ENCODE measurements at regions not wholly inside any gene's neighbourhood (a gene's known extent, or its start where the extent isn't known, plus 50 kb on each side); places are given as distances from the start of the nearest gene placed in this dataset.
"Not testable (repeated sequence)": the region's sequence is repeated elsewhere in the genome, so short reads cannot be mapped to it uniquely, and the experiment has no call there.

DNA sequence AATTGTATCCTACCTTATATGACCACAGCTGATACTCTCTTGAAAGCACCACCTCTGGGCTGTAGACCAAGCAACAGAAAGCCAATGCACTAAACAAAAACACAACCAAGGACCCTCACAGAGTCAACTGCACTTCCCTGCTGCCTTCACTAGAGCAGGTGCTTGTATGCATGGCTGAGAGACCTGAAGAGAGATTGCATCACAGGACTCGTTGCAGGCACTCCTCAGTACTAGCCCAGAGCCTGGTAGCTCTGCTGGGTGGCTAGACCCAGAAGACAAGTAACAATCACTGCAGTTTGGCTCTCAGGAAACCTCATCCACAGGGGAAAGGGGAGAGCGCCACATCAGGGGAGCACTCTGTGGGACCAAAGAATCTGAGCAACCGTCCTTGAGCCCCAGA, 521.6 kb upstream of the IMPG1 start:
- TF ChIP-seq TAF1 (IDR thresholded peaks at IDR 0.05; ENCODE audit: borderline replicate concordance, low read depth, low read length) = no peak
- no peak for TF ChIP-seq POLR2A (IDR thresholded peaks at IDR 0.05; ENCODE audit: low read depth, low read length)
- no peak for TF ChIP-seq POLR2AphosphoS5 (IDR thresholded peaks at IDR 0.05; ENCODE audit: low read depth, low read length)
- FAIRE-seq (no peak), DNase-seq (ENCODE audit: insufficient read length) (no peak)

DNA sequence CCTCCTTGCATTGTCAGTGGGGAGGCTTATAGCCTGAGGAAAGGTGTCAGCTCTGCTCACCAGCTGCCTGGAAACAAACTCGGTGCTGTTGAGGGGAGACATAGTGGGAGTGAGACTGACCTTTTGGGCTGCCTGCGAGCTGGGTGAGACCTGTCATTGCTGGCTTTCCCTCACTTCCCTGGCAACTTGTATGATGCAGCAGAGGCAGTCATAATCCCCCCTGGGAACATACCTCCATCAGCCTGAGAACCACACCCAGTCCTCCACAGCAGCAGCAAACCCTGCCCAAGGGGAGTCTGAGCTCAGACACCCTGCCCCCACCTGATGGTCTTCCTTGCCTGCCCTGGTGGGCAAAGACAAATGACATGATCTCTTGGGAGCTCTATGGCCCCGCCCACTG, 521.2 kb upstream of the IMPG1 start:
- TF ChIP-seq TAF1 (IDR thresholded peaks at IDR 0.05; ENCODE audit: borderline replicate concordance, low read depth, low read length) (no peak), POLR2A (IDR thresholded peaks at IDR 0.05; ENCODE audit: low read depth, low read length) (no peak), POLR2AphosphoS5 (IDR thresholded peaks at IDR 0.05; ENCODE audit: low read depth, low read length) (no peak)
- FAIRE-seq = no peak
- no peak for DNase-seq (ENCODE audit: insufficient read length)

DNA sequence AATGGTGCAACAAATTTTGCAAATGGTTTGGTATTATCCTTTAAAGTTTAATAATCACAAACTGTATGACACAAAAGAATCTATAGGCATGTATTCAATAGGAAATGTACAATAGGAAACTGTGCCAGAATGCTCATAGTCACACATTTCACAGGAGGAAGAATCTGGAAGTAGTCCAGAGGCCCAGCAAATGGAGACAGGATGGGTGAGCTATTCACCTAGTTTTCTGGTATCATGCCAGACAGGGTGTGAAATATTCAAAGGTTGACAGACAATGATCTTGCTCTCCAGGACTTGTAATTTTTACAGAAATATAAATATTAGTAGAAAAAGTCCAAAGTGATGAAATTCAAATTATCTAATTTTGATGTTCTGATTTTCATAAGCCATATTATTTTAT, 520.1 kb upstream of the IMPG1 start:
- DNase-seq (ENCODE audit: insufficient read length) (no peak), FAIRE-seq (no peak)
- no peak for TF ChIP-seq POLR2AphosphoS5 (IDR thresholded peaks at IDR 0.05; ENCODE audit: low read depth, low read length)
- no peak for TF ChIP-seq POLR2A (IDR thresholded peaks at IDR 0.05; ENCODE audit: low read depth, low read length)
- TF ChIP-seq TAF1 (IDR thresholded peaks at IDR 0.05; ENCODE audit: borderline replicate concordance, low read depth, low read length) = no peak

DNA sequence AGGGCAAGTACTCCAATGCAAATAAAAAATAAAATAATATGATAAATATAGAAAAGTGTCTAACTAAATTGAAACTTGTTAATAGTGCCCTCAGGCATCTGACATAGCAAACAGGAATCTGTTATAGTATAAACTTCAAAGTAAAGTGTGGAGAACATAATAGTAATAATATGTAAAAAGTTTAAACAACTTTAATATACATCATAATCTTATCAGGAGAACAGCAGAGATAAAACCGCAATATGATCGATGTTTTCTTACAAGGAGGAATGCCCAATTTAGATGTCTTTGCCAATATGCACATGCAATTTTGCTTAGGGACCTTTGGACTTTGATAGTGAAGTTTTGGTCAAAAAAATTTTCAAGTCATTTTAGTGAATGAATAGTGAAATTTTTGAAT, 514.8 kb upstream of the IMPG1 start:
- no peak for FAIRE-seq
- DNase-seq (ENCODE audit: insufficient read length) = no peak
- TF ChIP-seq POLR2A (IDR thresholded peaks at IDR 0.05; ENCODE audit: low read depth, low read length) (no peak), TAF1 (IDR thresholded peaks at IDR 0.05; ENCODE audit: borderline replicate concordance, low read depth, low read length) (no peak)

DNA sequence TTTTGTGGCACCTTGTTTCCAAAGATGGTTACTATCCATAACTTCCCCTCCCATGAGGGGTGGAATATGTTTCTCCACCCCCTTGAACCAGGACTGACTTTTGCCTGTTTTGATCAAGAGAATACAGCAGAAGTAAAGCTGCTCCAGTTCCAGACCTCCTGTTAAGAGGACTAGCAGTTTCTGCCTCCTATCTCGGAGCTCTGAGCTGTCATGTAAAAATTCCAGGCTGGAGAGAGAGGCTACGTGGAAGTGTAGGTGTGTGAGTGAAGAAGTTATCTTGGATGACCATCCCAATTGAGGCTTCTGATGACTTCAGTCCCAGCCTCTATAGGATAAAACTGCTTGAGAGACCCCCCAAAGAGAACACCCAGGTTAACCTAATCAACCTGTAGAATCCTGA, 511.7 kb upstream of the IMPG1 start:
- DNase-seq (ENCODE audit: insufficient read length) (no peak), FAIRE-seq (no peak)
- TF ChIP-seq POLR2A (IDR thresholded peaks at IDR 0.05; ENCODE audit: low read depth, low read length) (no peak), POLR2AphosphoS5 (IDR thresholded peaks at IDR 0.05; ENCODE audit: low read depth, low read length) (no peak), TAF1 (IDR thresholded peaks at IDR 0.05; ENCODE audit: borderline replicate concordance, low read depth, low read length) (no peak)

DNA sequence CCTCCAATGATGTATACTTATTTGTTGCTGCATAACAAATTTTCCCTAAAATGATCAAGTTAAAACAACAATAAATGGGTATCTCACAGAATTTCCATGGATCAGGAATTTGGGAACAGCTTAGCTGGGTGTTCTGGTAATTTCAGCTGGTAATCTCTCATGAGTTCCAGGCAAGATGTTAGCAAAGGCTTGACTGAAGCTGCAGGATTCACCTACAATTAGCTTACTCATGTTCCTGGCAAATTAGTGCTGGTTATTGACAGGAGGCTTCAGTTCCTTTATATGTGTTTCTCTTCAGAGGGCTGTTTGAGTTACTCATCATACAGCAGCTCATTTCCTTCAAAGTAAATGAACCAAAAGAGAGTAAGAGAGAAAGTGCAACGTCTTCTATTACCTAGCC, 506.3 kb upstream of the IMPG1 start:
- FAIRE-seq (no peak), DNase-seq (ENCODE audit: insufficient read length) (no peak)
- TF ChIP-seq POLR2AphosphoS5 (IDR thresholded peaks at IDR 0.05; ENCODE audit: low read depth, low read length) = no peak
- no peak for TF ChIP-seq POLR2A (IDR thresholded peaks at IDR 0.05; ENCODE audit: low read depth, low read length)
- TF ChIP-seq TAF1 (IDR thresholded peaks at IDR 0.05; ENCODE audit: borderline replicate concordance, low read depth, low read length) = no peak

DNA sequence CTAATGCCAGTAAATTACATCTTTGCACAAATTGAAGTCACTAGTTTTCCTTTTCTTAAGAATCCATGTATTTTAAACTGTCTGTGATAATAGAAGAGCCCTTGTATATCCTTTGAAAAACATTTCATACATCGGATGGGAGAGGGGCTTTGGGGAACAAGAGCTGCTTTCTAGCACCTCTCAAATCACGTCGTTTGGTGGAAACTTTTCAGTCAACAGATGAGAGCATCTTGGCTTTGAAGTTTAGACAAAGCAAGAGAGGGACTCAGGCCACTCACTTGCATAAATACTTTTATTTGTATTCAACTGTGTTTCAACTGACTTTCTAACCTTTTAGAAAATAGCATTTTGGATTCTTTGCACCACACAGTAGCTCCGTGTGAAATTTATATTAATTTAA, 502.3 kb upstream of the IMPG1 start:
- TF ChIP-seq POLR2AphosphoS5 (IDR thresholded peaks at IDR 0.05; ENCODE audit: low read depth, low read length) (no peak), TAF1 (IDR thresholded peaks at IDR 0.05; ENCODE audit: borderline replicate concordance, low read depth, low read length) (no peak), POLR2A (IDR thresholded peaks at IDR 0.05; ENCODE audit: low read depth, low read length) (no peak)
- no peak for DNase-seq (ENCODE audit: insufficient read length)
- no peak for FAIRE-seq

DNA sequence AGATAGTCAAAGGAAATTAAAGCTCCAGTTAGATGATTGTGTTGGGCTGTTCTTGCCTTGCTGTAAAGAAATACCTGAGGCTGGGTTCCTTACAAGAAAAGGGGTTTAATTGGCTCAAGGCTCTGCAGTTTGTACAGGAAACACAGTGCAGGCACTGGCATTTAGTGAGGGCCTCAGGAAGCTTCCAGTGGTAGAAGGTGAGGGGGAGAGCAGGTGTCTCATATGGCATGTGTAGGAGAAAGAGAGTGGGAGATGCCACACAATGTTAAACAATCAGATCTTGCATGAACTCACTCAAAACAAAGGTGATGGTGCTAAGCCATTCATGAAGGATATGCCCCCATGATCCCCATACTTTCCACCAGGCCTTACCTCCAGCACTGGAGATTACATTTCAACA, 493.5 kb upstream of the IMPG1 start:
- no peak for FAIRE-seq
- no peak for DNase-seq (ENCODE audit: insufficient read length)

DNA sequence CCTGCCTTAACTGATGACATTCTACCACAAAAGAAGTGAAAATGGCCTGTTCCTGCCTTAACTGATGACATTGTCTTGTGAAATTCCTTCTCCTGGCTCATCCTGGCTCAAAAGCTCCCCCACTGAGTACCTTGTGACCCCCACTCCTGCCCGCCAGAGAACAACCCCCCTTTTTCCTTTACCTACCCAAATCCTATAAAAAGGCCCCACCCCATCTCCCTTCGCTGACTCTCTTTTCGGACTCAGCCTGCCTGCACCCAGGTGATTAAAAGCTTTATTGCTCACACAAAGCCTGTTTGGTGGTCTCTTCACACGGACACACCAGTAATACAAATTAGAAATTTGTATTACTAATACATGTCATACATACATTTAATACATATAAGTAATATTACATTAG, 489.9 kb upstream of the IMPG1 start:
- not testable (repeated sequence) for FAIRE-seq

More for the DNA sequence above, 493.5 kb upstream of the IMPG1 start:
- TF ChIP-seq POLR2A (IDR thresholded peaks at IDR 0.05; ENCODE audit: low read depth, low read length) (no peak), TAF1 (IDR thresholded peaks at IDR 0.05; ENCODE audit: borderline replicate concordance, low read depth, low read length) (no peak), POLR2AphosphoS5 (IDR thresholded peaks at IDR 0.05; ENCODE audit: low read depth, low read length) (no peak)

DNA sequence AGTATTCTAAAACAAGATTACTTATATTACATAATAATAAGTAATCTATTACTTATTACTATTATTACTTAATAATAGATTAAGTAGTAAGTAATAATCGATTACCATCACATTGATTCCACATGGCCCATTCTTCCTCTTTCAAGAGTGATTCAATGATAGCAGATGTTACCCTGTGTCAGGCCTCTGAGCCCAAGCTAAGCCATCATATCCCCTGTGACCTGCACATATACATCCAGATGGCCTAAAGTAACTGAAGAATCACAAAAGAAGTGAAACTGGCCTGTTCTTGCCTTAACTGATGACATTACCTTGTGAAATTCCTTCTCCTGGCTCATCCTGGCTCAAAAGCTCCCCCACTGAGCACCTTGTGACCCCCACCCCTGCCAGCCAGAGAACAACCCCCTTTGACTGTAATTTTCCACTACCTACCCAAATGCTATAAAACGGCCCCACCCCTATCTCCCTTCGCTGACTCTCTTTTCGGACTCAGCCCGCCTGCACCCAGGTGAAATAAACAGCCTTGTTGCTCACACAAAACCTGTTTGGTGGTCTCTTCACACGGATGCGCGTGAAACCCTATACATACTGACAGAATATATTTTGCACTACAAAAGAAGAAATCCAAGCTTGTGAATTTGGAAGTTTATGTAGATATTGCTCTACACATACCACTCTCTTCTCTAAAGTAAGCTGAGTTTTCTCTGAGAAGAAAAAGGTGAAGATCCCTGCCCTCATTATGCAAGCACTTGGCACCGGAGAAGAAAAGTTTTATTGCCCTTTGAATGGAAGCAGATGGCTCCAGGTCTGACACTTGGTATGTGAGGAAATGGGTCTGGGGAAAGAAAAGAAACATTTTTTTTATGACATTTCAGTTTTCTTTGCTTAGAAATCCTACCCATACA, 488.6 kb upstream of the IMPG1 start:
- DNase-seq (ENCODE audit: insufficient read length); FAIRE-seq: not testable (repeated sequence)

More for the DNA sequence above, 489.9 kb upstream of the IMPG1 start:
- DNase-seq (ENCODE audit: insufficient read length) = not testable (repeated sequence)

DNA sequence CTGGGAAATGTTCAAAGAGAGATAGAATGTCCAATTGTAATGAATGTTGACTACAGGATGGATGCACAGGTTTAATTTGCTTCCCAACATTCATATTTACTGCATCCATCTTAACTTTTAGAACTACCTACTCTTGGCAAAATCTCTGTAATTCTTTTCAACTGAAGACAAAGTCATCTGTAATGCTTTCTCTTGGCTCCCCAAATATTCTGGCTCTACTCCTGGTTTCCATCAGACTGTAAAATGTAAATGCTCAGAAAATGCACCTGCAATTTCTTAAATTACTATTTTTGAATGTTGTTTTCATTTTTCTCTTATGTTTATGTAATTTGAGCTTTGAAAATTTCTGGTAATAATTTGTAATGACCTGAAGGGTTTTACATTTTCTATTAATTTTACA, 480.8 kb upstream of the IMPG1 start:
- no peak for DNase-seq (ENCODE audit: insufficient read length)
- FAIRE-seq = no peak
- TF ChIP-seq TAF1 (IDR thresholded peaks at IDR 0.05; ENCODE audit: borderline replicate concordance, low read depth, low read length) (no peak), POLR2A (IDR thresholded peaks at IDR 0.05; ENCODE audit: low read depth, low read length) (no peak), POLR2AphosphoS5 (IDR thresholded peaks at IDR 0.05; ENCODE audit: low read depth, low read length) (no peak)

DNA sequence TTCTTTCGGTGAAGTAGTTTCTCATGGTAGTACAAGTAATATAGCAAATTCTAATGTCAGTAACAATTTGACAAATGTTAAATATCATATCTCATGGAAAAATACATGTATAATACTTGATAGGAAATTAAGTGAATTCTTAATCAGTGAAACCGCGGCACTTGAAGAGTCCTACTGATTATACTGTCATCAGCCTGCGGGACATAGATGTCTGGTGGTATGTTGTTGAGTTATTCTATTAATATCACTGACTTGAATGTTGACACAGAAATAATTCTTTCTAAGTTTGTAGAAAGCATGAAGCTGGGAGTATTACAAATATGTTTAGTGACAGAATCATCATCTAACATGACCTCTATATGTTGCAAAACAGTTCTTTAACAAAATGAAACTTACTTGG, 479.8 kb upstream of the IMPG1 start:
- FAIRE-seq (no peak), DNase-seq (ENCODE audit: insufficient read length) (no peak)
- no peak for TF ChIP-seq POLR2AphosphoS5 (IDR thresholded peaks at IDR 0.05; ENCODE audit: low read depth, low read length)
- TF ChIP-seq POLR2A (IDR thresholded peaks at IDR 0.05; ENCODE audit: low read depth, low read length) = no peak
- no peak for TF ChIP-seq TAF1 (IDR thresholded peaks at IDR 0.05; ENCODE audit: borderline replicate concordance, low read depth, low read length)

DNA sequence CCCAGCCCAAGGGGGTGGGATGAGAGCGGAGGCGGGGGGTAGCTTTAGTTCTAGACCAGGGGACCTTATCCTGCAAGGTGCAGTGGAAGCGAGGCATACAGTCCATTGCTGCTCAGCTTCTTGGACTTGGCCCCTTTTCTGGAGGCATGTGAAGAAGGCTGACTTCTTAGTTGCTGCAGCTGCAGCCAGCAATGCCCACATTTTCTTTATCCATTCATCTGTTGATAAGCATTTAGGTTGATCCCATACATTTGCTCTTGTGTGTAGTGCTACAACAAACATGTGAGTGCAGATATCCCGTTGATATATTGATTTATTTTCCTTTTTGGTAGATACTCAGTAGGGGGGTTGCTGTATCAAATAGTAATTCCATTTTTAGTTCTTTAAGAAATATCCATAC, 461.2 kb upstream of the IMPG1 start:
- TF ChIP-seq POLR2A (IDR thresholded peaks at IDR 0.05; ENCODE audit: low read depth, low read length) = no peak
- TF ChIP-seq POLR2AphosphoS5 (IDR thresholded peaks at IDR 0.05; ENCODE audit: low read depth, low read length) = no peak
- TF ChIP-seq TAF1 (IDR thresholded peaks at IDR 0.05; ENCODE audit: borderline replicate concordance, low read depth, low read length) = no peak
- FAIRE-seq = no peak
- no peak for DNase-seq (ENCODE audit: insufficient read length)
